ENCODE measurements at regions not wholly inside any gene's neighbourhood (a gene's known extent, or its start where the extent isn't known, plus 50 kb on each side); places are given as distances from the start of the nearest gene placed in this dataset.
"Not testable (repeated sequence)": the region's sequence is repeated elsewhere in the genome, so short reads cannot be mapped to it uniquely, and the experiment has no call there.

DNA sequence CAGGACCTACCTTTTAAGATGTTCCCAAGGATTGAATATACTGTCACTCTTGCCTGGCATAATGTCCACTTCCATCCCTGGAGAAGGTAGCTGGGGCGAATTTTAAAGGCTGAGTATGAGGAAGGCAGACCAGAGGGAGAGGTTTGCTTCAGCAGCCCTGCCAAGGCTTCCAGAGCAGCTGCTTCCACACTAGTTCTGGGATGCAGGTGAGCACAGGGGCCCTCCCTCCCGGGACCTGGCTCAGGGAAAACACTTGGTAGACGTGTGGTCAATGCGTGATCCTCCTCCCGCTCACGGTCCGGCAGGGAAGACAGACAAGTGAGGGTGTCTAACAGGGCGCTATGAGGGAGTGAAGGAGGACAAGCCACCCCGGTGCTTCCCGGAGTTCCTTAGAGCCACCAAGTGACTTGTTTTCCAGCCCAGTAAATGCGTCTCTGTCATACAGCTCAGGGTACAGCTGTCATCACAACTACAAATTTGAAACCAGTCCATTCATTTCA lies 327.6 kb downstream of the ARRDC4 start:
- Mint-ChIP-seq H3K4me1 (ENCODE audit: low read depth) (no peaks in the 10 kb centered on the region), H3K27ac (no peak overlapping the region), H3K27me3 (peaks cover 8% of the 10 kb centered on the region), H3K36me3 (ENCODE audit: low read depth) (no peaks in the 10 kb centered on the region), H3K9me3 (no peaks in the 10 kb centered on the region), H3K4me3 (no peak overlapping the region)
- intact Hi-C loops (cut with micrococcal nuclease) = no loop called here

DNA sequence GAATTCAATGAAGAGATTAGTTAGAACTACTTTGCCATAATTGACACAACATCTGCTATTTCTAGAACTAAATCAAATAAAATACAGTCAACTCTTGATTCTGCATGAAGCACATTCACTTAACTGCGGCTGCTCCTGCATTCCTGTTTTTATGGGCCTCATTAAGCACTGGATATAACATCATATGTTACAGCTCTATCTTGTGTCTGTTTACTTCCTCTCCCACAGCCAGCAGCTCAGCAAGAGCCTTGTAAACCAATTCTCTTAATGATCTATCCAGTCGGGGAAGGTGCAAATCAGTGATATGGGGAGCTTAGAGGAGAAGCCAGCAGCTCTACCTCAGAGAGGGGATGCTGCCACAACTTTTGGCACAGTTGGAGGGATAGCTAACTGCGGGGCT lies 329.2 kb downstream of the ARRDC4 start:
- H3K4me1 Mint-ChIP-seq (ENCODE audit: low read depth) = no peaks in the 10 kb centered on the region
- no peaks in the 10 kb centered on the region for H3K9me3 Mint-ChIP-seq
- intact Hi-C loops (cut with micrococcal nuclease) = loop anchor here (5.0 kb wide), 1 partner anchor 382 kb away; no protein-coding TSS in a partner anchor
- no peak overlapping the region for H3K4me3 Mint-ChIP-seq
- H3K27me3 Mint-ChIP-seq = peaks cover 23% of the 10 kb centered on the region
- H3K27ac Mint-ChIP-seq = no peak overlapping the region
- no peaks in the 10 kb centered on the region for H3K36me3 Mint-ChIP-seq (ENCODE audit: low read depth)

DNA sequence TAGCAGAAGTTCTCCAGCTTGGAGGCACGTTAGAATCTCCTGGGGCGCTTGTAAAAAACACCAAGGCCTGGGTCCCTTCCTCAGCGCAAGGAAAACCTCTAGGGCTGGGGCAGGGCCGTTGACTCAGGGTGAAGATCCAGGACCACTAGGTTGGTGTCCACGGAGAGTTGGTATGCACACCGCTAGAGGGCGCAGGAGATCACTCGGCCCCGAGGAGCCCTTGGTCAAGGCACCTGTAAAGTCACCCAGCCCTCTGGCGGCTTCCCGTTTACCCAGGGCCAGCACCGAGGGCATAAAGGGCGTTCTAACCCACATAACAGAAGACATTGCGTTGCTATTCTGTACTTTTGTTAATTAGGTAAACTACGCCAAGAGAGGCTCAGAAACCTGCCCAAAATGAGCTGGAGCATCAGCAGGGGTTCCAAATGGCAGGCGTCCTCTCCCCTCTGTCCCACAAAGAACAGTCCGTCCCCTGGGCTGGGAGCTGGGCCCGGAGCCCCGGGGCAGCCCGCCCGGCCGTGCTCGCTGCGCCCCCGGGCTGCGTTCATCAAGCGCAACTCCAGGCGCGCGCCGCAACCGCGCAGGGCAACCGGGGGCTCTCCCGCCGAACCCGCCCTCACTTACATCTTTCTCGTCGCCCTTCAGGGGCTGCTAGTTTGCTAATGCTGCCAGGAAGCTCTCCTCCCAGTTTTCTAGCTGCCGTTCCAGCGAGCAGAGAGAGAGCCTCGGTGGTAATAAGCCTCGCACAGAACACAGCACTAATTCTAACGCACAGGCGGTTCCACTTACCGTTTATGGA lies 332.1 kb downstream of the ARRDC4 start:
- no peaks in the 10 kb centered on the region for H3K9me3 Mint-ChIP-seq
- H3K36me3 Mint-ChIP-seq (ENCODE audit: low read depth) = no peaks in the 10 kb centered on the region
- H3K4me1 Mint-ChIP-seq (ENCODE audit: low read depth) = no peaks in the 10 kb centered on the region
- no peak overlapping the region for H3K4me3 Mint-ChIP-seq
- H3K27me3 Mint-ChIP-seq = peaks cover 26% of the 10 kb centered on the region
- intact Hi-C loops (cut with micrococcal nuclease) = loop anchor here (5.0 kb wide), 1 partner anchor 385 kb away; no protein-coding TSS in a partner anchor
- H3K27ac Mint-ChIP-seq = no peak overlapping the region

DNA sequence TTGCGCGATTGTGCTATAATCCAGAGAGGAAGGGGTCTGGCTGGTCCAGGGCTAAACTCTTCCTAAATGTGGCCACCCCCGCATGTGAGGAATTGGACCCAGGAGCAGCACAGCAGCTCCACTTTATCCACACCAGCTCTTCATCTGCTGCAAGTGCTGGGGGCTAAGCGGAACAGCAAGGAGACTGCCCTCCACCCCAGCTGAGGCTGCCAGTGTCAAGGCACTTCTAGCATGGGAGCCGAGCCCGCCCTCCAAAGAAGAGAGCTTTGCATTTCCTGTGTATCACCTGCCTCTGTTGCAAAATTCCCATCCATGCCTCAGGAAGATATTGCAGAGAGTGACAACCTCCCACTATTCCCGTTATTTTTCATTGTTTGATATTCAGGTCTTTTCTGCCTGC lies 333.6 kb downstream of the ARRDC4 start:
- intact Hi-C loops (cut with micrococcal nuclease) = loop anchor here (5.0 kb wide), 1 partner anchor 387 kb away; no protein-coding TSS in a partner anchor
- no peak overlapping the region for H3K4me3 Mint-ChIP-seq
- no peaks in the 10 kb centered on the region for H3K36me3 Mint-ChIP-seq (ENCODE audit: low read depth)
- no peak overlapping the region for H3K27ac Mint-ChIP-seq
- no peaks in the 10 kb centered on the region for H3K4me1 Mint-ChIP-seq (ENCODE audit: low read depth)
- H3K9me3 Mint-ChIP-seq = no peaks in the 10 kb centered on the region
- peaks cover 26% of the 10 kb centered on the region for H3K27me3 Mint-ChIP-seq

DNA sequence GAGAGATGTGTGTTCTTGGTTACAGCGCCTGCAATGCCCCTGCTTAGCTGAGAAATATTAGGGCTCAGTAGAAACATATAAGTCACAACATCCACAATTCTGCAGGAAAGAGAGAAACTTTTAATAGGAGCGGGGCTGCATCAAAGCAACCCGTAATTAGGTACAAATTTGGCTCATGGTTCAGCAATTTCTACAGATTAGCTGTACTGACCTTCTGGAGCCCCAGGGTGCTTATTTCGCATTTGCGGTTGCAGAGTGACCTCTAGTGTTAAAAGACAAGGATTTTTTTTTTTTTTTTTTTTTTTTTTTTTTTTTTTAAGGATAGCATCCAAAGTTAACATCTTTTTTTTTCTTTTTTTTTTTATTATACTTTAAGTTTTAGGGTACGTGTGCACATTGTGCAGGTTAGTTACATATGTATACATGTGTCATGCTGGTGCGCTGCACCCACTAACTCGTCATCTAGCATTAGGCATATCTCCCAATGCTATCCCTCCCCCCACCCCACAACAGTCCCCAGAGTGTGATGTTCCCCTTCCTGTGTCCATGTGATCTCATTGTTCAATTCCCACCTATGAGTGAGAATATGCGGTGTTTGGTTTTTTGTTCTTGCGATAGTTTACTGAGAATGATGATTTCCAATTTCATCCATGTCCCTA lies 334.7 kb downstream of the ARRDC4 start:
- H3K4me1 Mint-ChIP-seq (ENCODE audit: low read depth); intact Hi-C loops (cut with micrococcal nuclease): not testable (repeated sequence)

DNA sequence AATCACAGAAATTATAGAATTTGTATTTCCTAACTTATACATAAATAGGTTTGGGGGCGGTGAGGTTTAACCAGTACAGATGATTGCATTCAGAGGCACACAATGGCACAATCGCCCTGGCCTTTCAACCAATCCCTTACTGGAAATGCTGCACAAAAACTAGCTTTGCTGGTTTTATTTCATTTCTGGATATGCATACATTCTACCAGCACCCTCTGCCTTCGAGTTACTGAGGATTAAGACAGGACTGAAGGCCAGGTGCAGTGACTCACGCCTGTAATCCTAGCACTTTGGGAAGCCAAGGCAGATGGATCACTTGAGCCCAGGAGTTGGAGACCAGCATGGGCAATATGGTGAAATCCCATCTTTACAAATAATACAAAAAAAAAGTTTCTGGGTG lies 336.1 kb downstream of the ARRDC4 start:
- Mint-ChIP-seq H3K4me1 (ENCODE audit: low read depth) (no peaks in the 10 kb centered on the region), H3K9me3 (no peaks in the 10 kb centered on the region), H3K27ac (no peak overlapping the region), H3K27me3 (peaks cover 30% of the 10 kb centered on the region), H3K4me3 (no peak overlapping the region), H3K36me3 (ENCODE audit: low read depth) (no peaks in the 10 kb centered on the region)
- intact Hi-C loops (cut with micrococcal nuclease) = no loop called here

More for the DNA sequence above, 334.7 kb downstream of the ARRDC4 start:
- peaks cover 26% of the 10 kb centered on the region for H3K27me3 Mint-ChIP-seq
- H3K27ac Mint-ChIP-seq; H3K4me3 Mint-ChIP-seq; H3K36me3 Mint-ChIP-seq (ENCODE audit: low read depth); H3K9me3 Mint-ChIP-seq: not testable (repeated sequence)

DNA sequence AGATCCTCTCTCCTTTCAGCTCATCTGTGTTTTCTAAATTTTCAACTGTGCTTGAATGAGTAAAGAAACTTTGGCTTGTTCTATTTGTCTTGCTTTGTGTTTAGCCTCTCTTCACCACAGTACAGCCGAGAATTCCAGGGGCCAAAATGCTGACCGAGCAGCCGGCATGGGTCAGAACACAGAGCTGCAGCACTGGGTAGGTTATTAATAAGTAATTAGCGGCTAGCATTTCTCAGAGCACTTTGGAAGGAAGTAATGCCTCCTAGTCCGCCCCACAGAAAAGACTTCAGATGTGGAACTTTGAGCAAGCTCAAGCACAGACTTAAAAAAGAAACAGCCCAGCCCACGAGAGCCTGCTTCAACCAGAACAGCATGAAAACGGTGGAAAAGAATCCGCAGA lies 343.9 kb downstream of the ARRDC4 start:
- intact Hi-C loops (cut with micrococcal nuclease) = no loop called here
- H3K27ac Mint-ChIP-seq = no peak overlapping the region
- H3K36me3 Mint-ChIP-seq (ENCODE audit: low read depth) = no peaks in the 10 kb centered on the region
- H3K4me3 Mint-ChIP-seq = no peak overlapping the region
- peaks cover 26% of the 10 kb centered on the region for H3K27me3 Mint-ChIP-seq
- no peaks in the 10 kb centered on the region for H3K9me3 Mint-ChIP-seq
- no peaks in the 10 kb centered on the region for H3K4me1 Mint-ChIP-seq (ENCODE audit: low read depth)

- Mint-ChIP-seq H3K4me1 (ENCODE audit: low read depth) (no peaks in the 10 kb centered on the region), H3K27me3 (peaks cover 29% of the 10 kb centered on the region), H3K9me3 (no peaks in the 10 kb centered on the region), H3K4me3 (no peak overlapping the region), H3K27ac (no peak overlapping the region), H3K36me3 (ENCODE audit: low read depth) (no peaks in the 10 kb centered on the region)
- intact Hi-C loops (cut with micrococcal nuclease) = no loop called here
Observed at GRCh38 chr15:98308117-98308516, 340.2 kb upstream of the IGF1R start.

DNA sequence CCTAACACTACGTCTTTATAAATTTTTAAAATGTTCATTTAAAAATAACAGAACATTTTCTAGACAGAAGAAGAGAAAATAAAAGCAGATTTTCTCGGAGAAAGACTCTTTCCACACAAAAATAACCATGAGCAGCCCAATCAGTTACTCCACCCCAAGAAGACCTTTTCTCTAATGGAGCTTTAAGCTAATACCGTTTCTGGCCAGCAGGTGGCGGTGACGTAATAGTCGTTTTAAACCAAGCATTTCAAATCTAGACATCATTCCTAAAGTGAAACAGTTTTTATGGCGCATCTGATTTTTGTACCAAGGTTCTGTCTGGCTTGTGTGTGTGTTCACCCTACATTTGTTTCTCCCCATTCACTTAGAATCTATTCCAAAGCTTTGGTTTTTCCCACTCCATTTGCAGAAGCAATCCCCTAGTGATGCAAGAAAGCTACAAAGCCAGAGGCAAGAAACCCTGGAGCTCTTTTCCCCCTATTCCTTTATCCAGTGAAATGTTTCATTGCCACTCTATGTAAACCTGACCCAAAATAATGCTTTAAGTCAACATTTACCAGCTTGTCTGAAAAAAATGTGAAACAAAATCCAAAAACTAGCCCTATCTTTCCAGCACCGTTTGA lies 336.7 kb upstream of the IGF1R start:
- Mint-ChIP-seq H3K9me3 (no peaks in the 10 kb centered on the region), H3K27me3 (peaks cover 21% of the 10 kb centered on the region), H3K36me3 (ENCODE audit: low read depth) (no peaks in the 10 kb centered on the region), H3K4me3 (no peak overlapping the region), H3K27ac (no peak overlapping the region), H3K4me1 (ENCODE audit: low read depth) (no peaks in the 10 kb centered on the region)
- intact Hi-C loops (cut with micrococcal nuclease) = loop anchor here (1.0 kb wide), 2 partner anchors 110 to 117 kb away; no protein-coding TSS in a partner anchor

GRCh38 chr15:98312913-98313312 lies 335.4 kb upstream of the IGF1R start:
- Mint-ChIP-seq H3K4me1 (ENCODE audit: low read depth) (no peaks in the 10 kb centered on the region), H3K27ac (no peak overlapping the region), H3K4me3 (no peak overlapping the region), H3K27me3 (peaks cover 23% of the 10 kb centered on the region), H3K9me3 (no peaks in the 10 kb centered on the region), H3K36me3 (ENCODE audit: low read depth) (no peaks in the 10 kb centered on the region)
- intact Hi-C loops (cut with micrococcal nuclease) = no loop called here

DNA sequence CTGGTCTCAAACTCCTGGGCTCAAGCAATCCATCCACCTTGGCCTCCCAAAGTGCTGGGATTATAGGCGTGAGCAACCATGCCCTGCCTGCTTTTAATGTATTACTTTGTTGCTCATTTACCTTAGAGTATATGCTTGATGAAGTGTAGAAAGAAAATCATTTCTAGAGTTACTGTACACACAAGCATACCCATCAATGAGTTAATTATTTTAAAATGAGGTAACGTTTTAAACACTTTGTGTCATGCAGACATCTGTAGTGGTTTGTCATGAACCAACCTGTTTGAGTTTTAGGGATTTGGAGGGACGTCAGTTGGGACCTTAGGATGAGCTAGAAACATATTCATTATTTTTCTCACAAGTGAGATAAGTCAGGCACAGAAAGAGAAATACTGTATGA lies 332.4 kb upstream of the IGF1R start:
- peaks cover 5% of the 10 kb centered on the region for H3K4me1 Mint-ChIP-seq (ENCODE audit: low read depth)
- H3K36me3 Mint-ChIP-seq (ENCODE audit: low read depth) = no peaks in the 10 kb centered on the region
- H3K27ac Mint-ChIP-seq = no peak overlapping the region
- peaks cover 23% of the 10 kb centered on the region for H3K27me3 Mint-ChIP-seq
- peaks cover 15% of the 10 kb centered on the region for H3K9me3 Mint-ChIP-seq
- H3K4me3 Mint-ChIP-seq = no peak overlapping the region
- intact Hi-C loops (cut with micrococcal nuclease) = no loop called here

DNA sequence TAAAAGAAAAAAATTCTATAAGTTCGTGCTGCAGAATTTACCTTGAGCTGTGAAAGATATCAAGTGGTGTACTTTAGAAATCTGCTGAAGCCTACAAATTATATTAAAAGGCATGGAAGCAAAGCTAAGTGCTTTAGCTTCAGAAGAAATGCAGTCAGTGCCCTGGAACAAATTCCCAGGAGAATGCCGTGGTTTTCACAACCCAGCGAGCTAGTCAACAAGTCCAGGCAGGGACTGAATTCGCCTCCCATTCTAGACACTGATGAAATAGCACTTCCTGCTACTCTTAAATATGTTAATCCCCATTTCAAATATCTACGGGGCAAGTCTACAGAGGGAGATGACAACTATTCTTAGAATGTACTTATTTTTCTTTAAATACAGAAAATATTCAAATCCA lies 326.4 kb upstream of the IGF1R start:
- H3K27me3 Mint-ChIP-seq = peaks cover 10% of the 10 kb centered on the region
- no peaks in the 10 kb centered on the region for H3K36me3 Mint-ChIP-seq (ENCODE audit: low read depth)
- H3K4me1 Mint-ChIP-seq (ENCODE audit: low read depth) = peaks cover 5% of the 10 kb centered on the region
- peaks cover 26% of the 10 kb centered on the region for H3K9me3 Mint-ChIP-seq
- H3K4me3 Mint-ChIP-seq = no peak overlapping the region
- intact Hi-C loops (cut with micrococcal nuclease) = no loop called here
- H3K27ac Mint-ChIP-seq = no peak overlapping the region

GRCh38 chr15:98322581-98322980 lies 325.8 kb upstream of the IGF1R start:
- H3K9me3 Mint-ChIP-seq = peaks cover 26% of the 10 kb centered on the region
- peaks cover 10% of the 10 kb centered on the region for H3K27me3 Mint-ChIP-seq
- intact Hi-C loops (cut with micrococcal nuclease) = no loop called here
- H3K27ac Mint-ChIP-seq = no peak overlapping the region
- H3K36me3 Mint-ChIP-seq (ENCODE audit: low read depth) = no peaks in the 10 kb centered on the region
- H3K4me3 Mint-ChIP-seq = no peak overlapping the region
- peaks cover 5% of the 10 kb centered on the region for H3K4me1 Mint-ChIP-seq (ENCODE audit: low read depth)

- Mint-ChIP-seq H3K4me1 (ENCODE audit: low read depth) (no peaks in the 10 kb centered on the region), H3K36me3 (ENCODE audit: low read depth) (no peaks in the 10 kb centered on the region), H3K4me3 (no peak overlapping the region), H3K9me3 (peaks cover 17% of the 10 kb centered on the region), H3K27me3 (peaks cover 6% of the 10 kb centered on the region), H3K27ac (no peak overlapping the region)
- intact Hi-C loops (cut with micrococcal nuclease) = no loop called here
Observed at GRCh38 chr15:98324341-98324970, 323.9 kb upstream of the IGF1R start.
